Thyroid gland (tissue), 4 donors: ENCODE measurements at regions not wholly inside any gene's neighbourhood (a gene's known extent, or its start where the extent isn't known, plus 50 kb on each side); places are given as distances from the start of the nearest gene placed in this dataset.
A peak's percentile ranks its signal among the peaks of the same experiment; 100 is the strongest.

ENCODE experiments used
- DNase-seq, 2 donors: peaks; one replicate each; pipeline ENCODE4 v3.0.0-alpha.2; 2019
- H3K27ac ChIP-seq, 3 donors: fragments of 200-600 bp; sonication (generic); 1 replicate in 2 of 3; 2 replicates in 1 of 3; pipeline ENCODE4 v1.5.1; 2016 to 2019; ENCODE audit warnings: mild to moderate bottlenecking in 1 of 3, moderate library complexity in 1 of 3
- H3K27me3 ChIP-seq: fragments of 200-600 bp; sonication (generic); one replicate; pipeline ENCODE4 v1.5.1; 2019
- H3K36me3 ChIP-seq, 2 donors: fragments of 200-600 bp; sonication (generic); one replicate each; pipeline ENCODE4 v1.5.1; 2016 to 2019
- H3K4me1 ChIP-seq, 2 donors: fragments of 200-600 bp; sonication (generic); one replicate each; pipeline ENCODE4 v1.5.1; 2017 to 2019
- H3K4me3 ChIP-seq, 3 donors: fragments of 200-600 bp; sonication (generic); replicated peaks in 1 of 3; 1 replicate in 2 of 3; 2 replicates in 1 of 3; pipeline ENCODE4 v1.5.1; 2016; ENCODE audit warnings: mild to moderate bottlenecking in 1 of 3
- H3K9me3 ChIP-seq: fragments of 200-600 bp; sonication (generic); one replicate; pipeline ENCODE4 v1.5.1; 2017
- CTCF ChIP-seq, 6 experiments: fragments of 200-600 bp in 3 of 6; fragments of 450-650 bp in 3 of 6; sonication (generic) in 3 of 6; IDR thresholded peaks; one replicate each; pipeline ENCODE4 v1.5.1; 2016 to 2019; ENCODE audit warnings: antibody characterized with exemption in 6 of 6, mild to moderate bottlenecking in 2 of 6, inconsistent platforms in 1 of 6, moderate library complexity in 1 of 6
- POLR2A ChIP-seq, 2 donors: fragments of 450-650 bp; IDR thresholded peaks; one replicate each; pipeline ENCODE4 v1.6.1; 2017; ENCODE audit warnings: antibody characterized with exemption in 2 of 2, mild to moderate bottlenecking in 2 of 2, moderate library complexity in 1 of 2
- WGBS, 2 donors: methylation state at CpG; one replicate each; pipeline ENCODE4 v1.1.5; 2017; 5-methylcytosine and 5-hydroxymethylcytosine counted together
- intact Hi-C: fragments of 100-400 bp; cut with DNase I; formaldehyde crosslinking; loops from one replicate; pipeline ENCODE4 v1.15.1; 2023

GRCh38 chr2:104787298-104788065 is 66.4 kb upstream of the POU3F3 start:
- Histone ChIP-seq H3K36me3 (no peaks in the 10 kb centered on the region), H3K9me3 (no peaks in the 10 kb centered on the region), H3K4me1 (no peaks in the 10 kb centered on the region), H3K27ac (no peak overlapping the region), H3K4me3 (no peak overlapping the region), H3K27me3 (no peaks in the 10 kb centered on the region)
- intact Hi-C loops: no loop called here
- DNase-seq: no peak
- TF ChIP-seq CTCF (IDR thresholded peaks at IDR 0.05): no peak
- no peak for TF ChIP-seq POLR2A (IDR thresholded peaks at IDR 0.05)
- WGBS, 2 donors: 71 to 74% methylated on average over 8 of the region's 8 CpGs

- Histone ChIP-seq H3K27me3 (no peaks in the 10 kb centered on the region), H3K4me3 (no peak overlapping the region), H3K4me1 (no peaks in the 10 kb centered on the region), H3K9me3 (no peaks in the 10 kb centered on the region), H3K27ac (no peak overlapping the region), H3K36me3 (no peaks in the 10 kb centered on the region)
- intact Hi-C loops: no loop called here
- WGBS, 2 donors: 78 to 83% methylated on average over 16 of the region's 16 CpGs
- no peak for DNase-seq
- TF ChIP-seq CTCF (IDR thresholded peaks at IDR 0.05): no peak
- no peak for TF ChIP-seq POLR2A (IDR thresholded peaks at IDR 0.05)
These were observed 65.0 kb upstream of the POU3F3 start for GRCh38 chr2:104788742-104789455.

GRCh38 chr2:104790100-104790811 is 63.7 kb upstream of the POU3F3 start:
- no peaks in the 10 kb centered on the region for H3K36me3 ChIP-seq
- H3K4me3 ChIP-seq: no peak overlapping the region
- DNase-seq: peak; percentile 4 to 16
- H3K4me1 ChIP-seq: no peaks in the 10 kb centered on the region
- H3K27me3 ChIP-seq: no peaks in the 10 kb centered on the region
- intact Hi-C loops: no loop called here
- H3K27ac ChIP-seq: no peak overlapping the region
- no peaks in the 10 kb centered on the region for H3K9me3 ChIP-seq
- WGBS, 2 donors: 19 to 22% methylated on average over 18 of the region's 18 CpGs
- TF ChIP-seq CTCF (IDR thresholded peaks at IDR 0.05) (no peak), POLR2A (IDR thresholded peaks at IDR 0.05) (no peak)

GRCh38 chr2:104790901-104791495 is 62.9 kb upstream of the POU3F3 start:
- H3K27me3 ChIP-seq: no peaks in the 10 kb centered on the region
- no peak overlapping the region for H3K27ac ChIP-seq
- no peak for DNase-seq
- no peaks in the 10 kb centered on the region for H3K4me1 ChIP-seq
- intact Hi-C loops: no loop called here
- H3K4me3 ChIP-seq: no peak overlapping the region
- no peaks in the 10 kb centered on the region for H3K9me3 ChIP-seq
- H3K36me3 ChIP-seq: no peaks in the 10 kb centered on the region
- no peak for TF ChIP-seq POLR2A (IDR thresholded peaks at IDR 0.05)
- no peak for TF ChIP-seq CTCF (IDR thresholded peaks at IDR 0.05)
- 73 to 80% methylated on average over 4 of the region's 4 CpGs for WGBS, 2 donors
